ENCODE measurements at regions not wholly inside any gene's neighbourhood (a gene's known extent, or its start where the extent isn't known, plus 50 kb on each side); places are given as distances from the start of the nearest gene placed in this dataset.

GRCh38 chr20:50339466-50339901, 148.9 kb downstream of the CEBPB start:
- peaks cover 55% of the 10 kb centered on the region for H3K4me1 Mint-ChIP-seq
- DNase-seq (ENCODE audit: low spot score in 2 of 2) (no peak), ATAC-seq (no peak)
- H3K27ac Mint-ChIP-seq, result peak overlapping the region; percentile 88
- H3K36me3 Mint-ChIP-seq, result peaks cover 9% of the 10 kb centered on the region
- H3K9me3 Mint-ChIP-seq, result no peaks in the 10 kb centered on the region
- H3K4me3 Mint-ChIP-seq, result peak overlapping the region; percentile 67

- ATAC-seq (no peak), DNase-seq (ENCODE audit: low spot score in 2 of 2) (no peak)
- Mint-ChIP-seq H3K36me3 (peaks cover 9% of the 10 kb centered on the region), H3K4me3 (peak overlapping the region; percentile 67), H3K4me1 (peaks cover 55% of the 10 kb centered on the region), H3K27ac (peak overlapping the region; percentile 88), H3K9me3 (no peaks in the 10 kb centered on the region)
Observed at GRCh38 chr20:50340541-50340940, 149.9 kb downstream of the CEBPB start.

- Mint-ChIP-seq H3K9me3 (no peaks in the 10 kb centered on the region), H3K4me1 (peaks cover 57% of the 10 kb centered on the region), H3K4me3 (no peak overlapping the region), H3K36me3 (peaks cover 9% of the 10 kb centered on the region), H3K27ac (no peak overlapping the region)
- DNase-seq (ENCODE audit: low spot score in 2 of 2) (no peak), ATAC-seq (no peak)
Observed at GRCh38 chr20:50341050-50341449, 150.4 kb downstream of the CEBPB start.

- Mint-ChIP-seq H3K36me3 (peaks cover 9% of the 10 kb centered on the region), H3K27ac (no peak overlapping the region), H3K4me1 (peaks cover 67% of the 10 kb centered on the region), H3K4me3 (no peak overlapping the region), H3K9me3 (no peaks in the 10 kb centered on the region)
- ATAC-seq (no peak), DNase-seq (ENCODE audit: low spot score in 2 of 2) (no peak)
Observed at GRCh38 chr20:50341880-50342637, 151.4 kb downstream of the CEBPB start.

- ATAC-seq, result no peak
- Mint-ChIP-seq H3K4me3 (no peak overlapping the region), H3K4me1 (peaks cover 69% of the 10 kb centered on the region), H3K9me3 (no peaks in the 10 kb centered on the region), H3K36me3 (peaks cover 9% of the 10 kb centered on the region), H3K27ac (no peak overlapping the region)
- no peak for DNase-seq (ENCODE audit: low spot score in 2 of 2)
Observed at GRCh38 chr20:50342638-50343102, 152.0 kb downstream of the CEBPB start.

GRCh38 chr20:50343125-50343489, 152.5 kb downstream of the CEBPB start:
- Mint-ChIP-seq H3K9me3 (no peaks in the 10 kb centered on the region), H3K36me3 (peaks cover 9% of the 10 kb centered on the region), H3K4me3 (no peak overlapping the region), H3K4me1 (peaks cover 69% of the 10 kb centered on the region), H3K27ac (no peak overlapping the region)
- ATAC-seq, result no peak
- no peak for DNase-seq (ENCODE audit: low spot score in 2 of 2)

GRCh38 chr20:50343490-50344179, 153.0 kb downstream of the CEBPB start:
- peaks cover 5% of the 10 kb centered on the region for H3K36me3 Mint-ChIP-seq
- ATAC-seq (no peak), DNase-seq (ENCODE audit: low spot score in 2 of 2) (no peak)
- H3K4me3 Mint-ChIP-seq, result no peak overlapping the region
- H3K27ac Mint-ChIP-seq, result no peak overlapping the region
- peaks cover 66% of the 10 kb centered on the region for H3K4me1 Mint-ChIP-seq
- no peaks in the 10 kb centered on the region for H3K9me3 Mint-ChIP-seq

- Mint-ChIP-seq H3K4me1 (peaks cover 64% of the 10 kb centered on the region), H3K27ac (no peak overlapping the region), H3K9me3 (no peaks in the 10 kb centered on the region), H3K4me3 (no peak overlapping the region), H3K36me3 (peaks cover 5% of the 10 kb centered on the region)
- no peak for ATAC-seq
- no peak for DNase-seq (ENCODE audit: low spot score in 2 of 2)
Observed at GRCh38 chr20:50344232-50345071, 153.8 kb downstream of the CEBPB start.

GRCh38 chr20:50345712-50346373, 155.2 kb downstream of the CEBPB start:
- DNase-seq (ENCODE audit: low spot score in 2 of 2) (no peak), ATAC-seq (no peak)
- H3K9me3 Mint-ChIP-seq, result no peaks in the 10 kb centered on the region
- H3K4me3 Mint-ChIP-seq, result no peak overlapping the region
- H3K4me1 Mint-ChIP-seq, result peaks cover 62% of the 10 kb centered on the region
- H3K27ac Mint-ChIP-seq, result no peak overlapping the region
- H3K36me3 Mint-ChIP-seq, result peaks cover 5% of the 10 kb centered on the region

GRCh38 chr20:50346374-50347283, 156.0 kb downstream of the CEBPB start:
- Mint-ChIP-seq H3K9me3 (no peaks in the 10 kb centered on the region), H3K4me1 (peaks cover 59% of the 10 kb centered on the region), H3K27ac (no peak overlapping the region), H3K4me3 (no peak overlapping the region), H3K36me3 (peaks cover 5% of the 10 kb centered on the region)
- no peak for ATAC-seq
- DNase-seq (ENCODE audit: low spot score in 2 of 2), result no peak

- peak overlapping the region; percentile 24 for H3K27ac Mint-ChIP-seq
- peaks cover 5% of the 10 kb centered on the region for H3K36me3 Mint-ChIP-seq
- H3K4me3 Mint-ChIP-seq, result no peak overlapping the region
- no peaks in the 10 kb centered on the region for H3K9me3 Mint-ChIP-seq
- DNase-seq (ENCODE audit: low spot score in 2 of 2), result no peak
- H3K4me1 Mint-ChIP-seq, result peaks cover 56% of the 10 kb centered on the region
- ATAC-seq, result no peak
Observed at GRCh38 chr20:50347284-50348063, 156.8 kb downstream of the CEBPB start.

GRCh38 chr20:50348096-50348495, 157.5 kb downstream of the CEBPB start:
- H3K27ac Mint-ChIP-seq, result peak overlapping the region; percentile 24
- peaks cover 5% of the 10 kb centered on the region for H3K36me3 Mint-ChIP-seq
- H3K9me3 Mint-ChIP-seq, result no peaks in the 10 kb centered on the region
- peaks cover 56% of the 10 kb centered on the region for H3K4me1 Mint-ChIP-seq
- no peak for DNase-seq (ENCODE audit: low spot score in 2 of 2)
- no peak overlapping the region for H3K4me3 Mint-ChIP-seq
- no peak for ATAC-seq

GRCh38 chr20:50350510-50351249, 159.5 kb upstream of the PTPN1 start:
- H3K27ac Mint-ChIP-seq, result no peak overlapping the region
- H3K36me3 Mint-ChIP-seq, result peaks cover 5% of the 10 kb centered on the region
- peaks cover 55% of the 10 kb centered on the region for H3K4me1 Mint-ChIP-seq
- ATAC-seq (no peak), DNase-seq (ENCODE audit: low spot score in 2 of 2) (no peak)
- H3K4me3 Mint-ChIP-seq, result no peak overlapping the region
- H3K9me3 Mint-ChIP-seq, result no peaks in the 10 kb centered on the region

Data from stimulated activated effector memory CD8-positive, alpha-beta T cell treated with anti-CD3 and anti-CD28 coated beads, Interleukin-12 subunit alpha, Interleukin-12 subunit beta, amount 100 ng/mL, for 72 hours (primary cell).